Vagina (tissue), 2 donors: ENCODE measurements at regions not wholly inside any gene's neighbourhood (a gene's known extent, or its start where the extent isn't known, plus 50 kb on each side); places are given as distances from the start of the nearest gene placed in this dataset.

Experiments
- POLR2A ChIP-seq, 2 donors: fragments of 450-650 bp; IDR thresholded peaks; one replicate each; pipeline ENCODE4 v1.6.1; 2017; ENCODE audit warnings: antibody characterized with exemption in 2 of 2, mild to moderate bottlenecking in 2 of 2, moderate library complexity in 2 of 2
- POLR2AphosphoS5 ChIP-seq, 2 donors: sonication (generic); formaldehyde crosslinking; IDR thresholded peaks; one replicate each; pipeline ENCODE4 v1.9.0; 2017; ENCODE audit warnings: antibody characterized with exemption in 2 of 2, mild to moderate bottlenecking in 2 of 2, low read depth in 1 of 2; ENCODE audit not compliant: insufficient read depth in 1 of 2
- TF ChIP-seq, protein P1 (sequence below), 3 experiments: fragments of 450-650 bp in 2 of 3; fragments of 200-600 bp in 1 of 3; sonication (generic) in 1 of 3; IDR thresholded peaks; one replicate each; pipeline ENCODE4 v1.5.1; 2017 to 2019; ENCODE audit warnings: antibody characterized with exemption in 3 of 3, mild to moderate bottlenecking in 2 of 3, moderate library complexity in 2 of 3

DNA sequence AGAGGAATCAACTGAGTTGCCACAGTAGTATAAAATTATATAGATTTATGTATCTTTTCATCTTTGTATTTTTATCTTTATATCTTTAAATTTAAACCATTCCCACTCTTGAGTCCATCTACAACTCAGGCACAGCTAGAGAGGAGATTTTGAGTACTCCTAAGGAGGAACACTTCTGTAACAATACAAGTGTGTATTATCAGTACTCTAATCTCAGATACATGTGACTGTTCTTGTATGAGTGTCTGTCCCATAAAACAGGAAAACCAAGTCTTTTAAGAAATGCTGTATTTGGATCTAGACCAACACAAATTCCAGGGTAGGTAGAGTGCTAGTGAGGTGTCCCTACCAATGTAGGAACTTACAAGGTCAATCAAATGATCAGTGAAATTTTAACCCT, 1428.0 kb upstream of the LRRTM3 start:
- TF ChIP-seq, protein P1, sequence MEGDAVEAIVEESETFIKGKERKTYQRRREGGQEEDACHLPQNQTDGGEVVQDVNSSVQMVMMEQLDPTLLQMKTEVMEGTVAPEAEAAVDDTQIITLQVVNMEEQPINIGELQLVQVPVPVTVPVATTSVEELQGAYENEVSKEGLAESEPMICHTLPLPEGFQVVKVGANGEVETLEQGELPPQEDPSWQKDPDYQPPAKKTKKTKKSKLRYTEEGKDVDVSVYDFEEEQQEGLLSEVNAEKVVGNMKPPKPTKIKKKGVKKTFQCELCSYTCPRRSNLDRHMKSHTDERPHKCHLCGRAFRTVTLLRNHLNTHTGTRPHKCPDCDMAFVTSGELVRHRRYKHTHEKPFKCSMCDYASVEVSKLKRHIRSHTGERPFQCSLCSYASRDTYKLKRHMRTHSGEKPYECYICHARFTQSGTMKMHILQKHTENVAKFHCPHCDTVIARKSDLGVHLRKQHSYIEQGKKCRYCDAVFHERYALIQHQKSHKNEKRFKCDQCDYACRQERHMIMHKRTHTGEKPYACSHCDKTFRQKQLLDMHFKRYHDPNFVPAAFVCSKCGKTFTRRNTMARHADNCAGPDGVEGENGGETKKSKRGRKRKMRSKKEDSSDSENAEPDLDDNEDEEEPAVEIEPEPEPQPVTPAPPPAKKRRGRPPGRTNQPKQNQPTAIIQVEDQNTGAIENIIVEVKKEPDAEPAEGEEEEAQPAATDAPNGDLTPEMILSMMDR (IDR thresholded peaks at IDR 0.05) = no peak
- no peak for TF ChIP-seq POLR2A (IDR thresholded peaks at IDR 0.05)
- TF ChIP-seq POLR2AphosphoS5 (IDR thresholded peaks at IDR 0.05; ENCODE audit: insufficient read depth in 1 of 2, low read depth in 1 of 2) = no peak
